ENCODE measurements at regions not wholly inside any gene's neighbourhood (a gene's known extent, or its start where the extent isn't known, plus 50 kb on each side); places are given as distances from the start of the nearest gene placed in this dataset.

GRCh38 chr11:104443387-104443786 lies 279.4 kb upstream of the PDGFD start:
- TF ChIP-seq CTCF (IDR thresholded peaks at IDR 0.05; ENCODE audit: insufficient read depth, low read depth, low read length): no peak
- no peak for TF ChIP-seq EZH2 (IDR thresholded peaks at IDR 0.05; ENCODE audit: insufficient read depth, low read length)
